HL-60 (cell line): ENCODE measurements at regions not wholly inside any gene's neighbourhood (a gene's known extent, or its start where the extent isn't known, plus 50 kb on each side); places are given as distances from the start of the nearest gene placed in this dataset.

Experiments
- DNase-seq, 2 experiments: peaks; one replicate each; pipeline ENCODE4 v3.0.0-alpha.2; 2010 to 2020; ENCODE audit warnings: low read depth in 1 of 2, low spot score in 1 of 2
- H3K27ac ChIP-seq: fragments of 250-450 bp; sonication (Bioruptor Pico); replicated peaks from 2 replicates; pipeline ENCODE4 v1.5.1; 2020; ENCODE audit warnings: mild to moderate bottlenecking, moderate library complexity
- H3K27me3 ChIP-seq: fragments of 250-450 bp; sonication (Bioruptor Pico); 2 replicates; pipeline ENCODE4 v1.5.1; 2021; ENCODE audit warnings: mild to moderate bottlenecking, moderate library complexity; ENCODE audit not compliant: insufficient read depth, poor library complexity, severe bottlenecking
- H3K4me3 ChIP-seq: replicated peaks from 2 replicates; pipeline ENCODE4 v1.5.1; 2011; ENCODE audit warnings: mild to moderate bottlenecking, control low read depth, low read length; ENCODE audit not compliant: insufficient read depth
- CTCF ChIP-seq: IDR thresholded peaks from one replicate; pipeline ENCODE4 v1.5.1; 2011; ENCODE audit warnings: low read length, control low read depth, inconsistent platforms; ENCODE audit not compliant: insufficient read depth
- GABPA ChIP-seq: IDR thresholded peaks from 2 replicates; pipeline ENCODE4 v1.6.1; 2012; ENCODE audit warnings: low read depth
- POLR2AphosphoS5 ChIP-seq: IDR thresholded peaks from 2 replicates; pipeline ENCODE4 v1.6.1; 2012; ENCODE audit warnings: low read depth
- REST ChIP-seq: IDR thresholded peaks from 2 replicates; pipeline ENCODE4 v1.6.1; 2012; ENCODE audit warnings: low read depth; ENCODE audit not compliant: insufficient replicate concordance
- SPI1 ChIP-seq: IDR thresholded peaks from 2 replicates; pipeline ENCODE4 v1.6.1; 2012; ENCODE audit warnings: low read depth, mild to moderate bottlenecking, borderline replicate concordance

- Histone ChIP-seq H3K27ac (no peak overlapping the region), H3K27me3 (no peaks in the 10 kb centered on the region), H3K4me3 (no peak overlapping the region)
- TF ChIP-seq CTCF (no peak), POLR2AphosphoS5 (no peak), REST (no peak), GABPA (no peak), SPI1 (no peak)
- no peak for DNase-seq
Observed at GRCh38 chr14:104422837-104423681, 156.5 kb upstream of the C14orf180 start.

- Histone ChIP-seq H3K27ac (no peak overlapping the region), H3K27me3 (no peaks in the 10 kb centered on the region), H3K4me3 (no peak overlapping the region)
- TF ChIP-seq SPI1 (no peak), GABPA (no peak), REST (no peak), CTCF (no peak), POLR2AphosphoS5 (no peak)
- no peak for DNase-seq
Observed at GRCh38 chr14:104423701-104424405, 155.7 kb upstream of the C14orf180 start.

GRCh38 chr14:104424406-104425072, 155.0 kb upstream of the C14orf180 start:
- no peaks in the 10 kb centered on the region for H3K27me3 ChIP-seq

More at GRCh38 chr14:104424406-104425072, 155.0 kb upstream of the C14orf180 start:
- no peak for DNase-seq
- Histone ChIP-seq H3K27ac (no peak overlapping the region), H3K4me3 (no peak overlapping the region)
- no peak for TF ChIP-seq POLR2AphosphoS5
- no peak for TF ChIP-seq SPI1
- no peak for TF ChIP-seq CTCF
- no peak for TF ChIP-seq GABPA
- TF ChIP-seq REST = no peak
